ENCODE measurements at regions not wholly inside any gene's neighbourhood (a gene's known extent, or its start where the extent isn't known, plus 50 kb on each side); places are given as distances from the start of the nearest gene placed in this dataset.

DNA sequence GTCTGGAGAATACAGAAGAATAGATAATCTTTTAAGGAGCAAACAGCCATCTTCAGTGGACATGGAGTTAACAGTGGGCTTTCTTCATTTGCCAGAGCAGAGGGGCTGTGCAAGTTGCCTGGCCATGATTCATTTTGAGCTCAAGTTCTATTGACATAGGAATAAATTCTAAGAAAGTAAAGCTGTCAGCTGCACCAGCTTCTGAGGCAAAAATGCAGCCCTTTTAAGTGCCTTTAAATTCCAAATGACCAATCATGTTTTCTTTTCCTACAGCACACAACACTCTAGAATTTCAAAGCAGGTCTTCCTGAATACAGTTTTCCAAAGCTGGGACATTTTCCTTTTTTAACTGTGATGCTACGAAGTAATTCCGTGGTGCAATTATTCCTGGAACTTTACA is 246.4 kb upstream of the NT5C1B start:
- TF ChIP-seq, protein P1, sequence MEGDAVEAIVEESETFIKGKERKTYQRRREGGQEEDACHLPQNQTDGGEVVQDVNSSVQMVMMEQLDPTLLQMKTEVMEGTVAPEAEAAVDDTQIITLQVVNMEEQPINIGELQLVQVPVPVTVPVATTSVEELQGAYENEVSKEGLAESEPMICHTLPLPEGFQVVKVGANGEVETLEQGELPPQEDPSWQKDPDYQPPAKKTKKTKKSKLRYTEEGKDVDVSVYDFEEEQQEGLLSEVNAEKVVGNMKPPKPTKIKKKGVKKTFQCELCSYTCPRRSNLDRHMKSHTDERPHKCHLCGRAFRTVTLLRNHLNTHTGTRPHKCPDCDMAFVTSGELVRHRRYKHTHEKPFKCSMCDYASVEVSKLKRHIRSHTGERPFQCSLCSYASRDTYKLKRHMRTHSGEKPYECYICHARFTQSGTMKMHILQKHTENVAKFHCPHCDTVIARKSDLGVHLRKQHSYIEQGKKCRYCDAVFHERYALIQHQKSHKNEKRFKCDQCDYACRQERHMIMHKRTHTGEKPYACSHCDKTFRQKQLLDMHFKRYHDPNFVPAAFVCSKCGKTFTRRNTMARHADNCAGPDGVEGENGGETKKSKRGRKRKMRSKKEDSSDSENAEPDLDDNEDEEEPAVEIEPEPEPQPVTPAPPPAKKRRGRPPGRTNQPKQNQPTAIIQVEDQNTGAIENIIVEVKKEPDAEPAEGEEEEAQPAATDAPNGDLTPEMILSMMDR (conservative IDR thresholded peaks at IDR 0.05; ENCODE audit: low read length), result no peak
- no peak for TF ChIP-seq EZH2phosphoT487 (IDR thresholded peaks at IDR 0.05; ENCODE audit: borderline replicate concordance)
- H2AFZ ChIP-seq (ENCODE audit: low read length), result no peak overlapping the region
- no peak overlapping the region for H3K4me2 ChIP-seq (ENCODE audit: low read depth, low read length, poor library complexity, severe bottlenecking)
- no peaks in the 10 kb centered on the region for H3F3A ChIP-seq (ENCODE audit: low read depth)
- no peaks in the 10 kb centered on the region for H3K36me3 ChIP-seq (ENCODE audit: insufficient read depth, low read length)
- no peaks in the 10 kb centered on the region for H3K4me1 ChIP-seq (ENCODE audit: insufficient read depth, low read length, poor library complexity, severe bottlenecking)
- no peaks in the 10 kb centered on the region for H3K79me2 ChIP-seq (ENCODE audit: insufficient read depth, low read length)
- no peaks in the 10 kb centered on the region for H3K27me3 ChIP-seq (ENCODE audit: insufficient read depth, low read length, poor library complexity, severe bottlenecking)
- H3K4me3 ChIP-seq (ENCODE audit: low read length, poor library complexity, severe bottlenecking), result no peak overlapping the region
- H3K9me2 ChIP-seq (replicated peaks; ENCODE audit: low read depth, low read length), result no peaks in the 10 kb centered on the region
- H3K9me3 ChIP-seq (ENCODE audit: insufficient read depth, low read depth, low read length), result no peaks in the 10 kb centered on the region
- H3K9ac ChIP-seq (ENCODE audit: low read depth, low read length, poor library complexity, severe bottlenecking), result no peak overlapping the region
- H4K20me1 ChIP-seq (ENCODE audit: insufficient read depth, low read length, poor library complexity, severe bottlenecking), result no peaks in the 10 kb centered on the region

DNA sequence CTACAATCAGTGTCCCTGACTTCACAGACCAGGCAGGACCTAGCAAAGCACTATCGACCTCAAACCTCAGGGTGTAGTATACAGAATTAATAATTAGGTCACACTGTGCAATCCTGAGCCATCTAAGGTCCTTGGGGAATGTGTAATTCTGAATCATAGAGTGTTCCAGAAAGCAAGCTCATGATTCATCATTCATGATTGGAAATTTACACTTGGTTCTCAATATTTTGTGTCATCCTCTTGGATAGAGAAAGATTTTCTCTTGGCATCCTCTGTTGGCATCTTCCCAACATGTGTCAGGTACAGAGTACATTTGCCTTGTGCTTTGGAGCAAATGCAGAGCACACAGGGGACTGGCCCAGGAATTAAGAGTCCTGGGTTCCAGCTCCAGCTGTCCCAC is 245.0 kb upstream of the NT5C1B start:
- TF ChIP-seq EZH2phosphoT487 (IDR thresholded peaks at IDR 0.05; ENCODE audit: borderline replicate concordance), result no peak
- TF ChIP-seq, protein P1 (conservative IDR thresholded peaks at IDR 0.05; ENCODE audit: low read length), result no peak
- H3K9me2 ChIP-seq (replicated peaks; ENCODE audit: low read depth, low read length), result no peaks in the 10 kb centered on the region
- H3K4me1 ChIP-seq (ENCODE audit: insufficient read depth, low read length, poor library complexity, severe bottlenecking), result no peaks in the 10 kb centered on the region
- no peaks in the 10 kb centered on the region for H3K27me3 ChIP-seq (ENCODE audit: insufficient read depth, low read length, poor library complexity, severe bottlenecking)
- no peaks in the 10 kb centered on the region for H3K36me3 ChIP-seq (ENCODE audit: insufficient read depth, low read length)
- no peak overlapping the region for H3K4me2 ChIP-seq (ENCODE audit: low read depth, low read length, poor library complexity, severe bottlenecking)
- no peaks in the 10 kb centered on the region for H3F3A ChIP-seq (ENCODE audit: low read depth)
- no peak overlapping the region for H3K4me3 ChIP-seq (ENCODE audit: low read length, poor library complexity, severe bottlenecking)
- no peak overlapping the region for H3K9ac ChIP-seq (ENCODE audit: low read depth, low read length, poor library complexity, severe bottlenecking)
- H4K20me1 ChIP-seq (ENCODE audit: insufficient read depth, low read length, poor library complexity, severe bottlenecking), result no peaks in the 10 kb centered on the region
- no peaks in the 10 kb centered on the region for H3K79me2 ChIP-seq (ENCODE audit: insufficient read depth, low read length)
- no peaks in the 10 kb centered on the region for H3K9me3 ChIP-seq (ENCODE audit: insufficient read depth, low read depth, low read length)
- no peak overlapping the region for H2AFZ ChIP-seq (ENCODE audit: low read length)

DNA sequence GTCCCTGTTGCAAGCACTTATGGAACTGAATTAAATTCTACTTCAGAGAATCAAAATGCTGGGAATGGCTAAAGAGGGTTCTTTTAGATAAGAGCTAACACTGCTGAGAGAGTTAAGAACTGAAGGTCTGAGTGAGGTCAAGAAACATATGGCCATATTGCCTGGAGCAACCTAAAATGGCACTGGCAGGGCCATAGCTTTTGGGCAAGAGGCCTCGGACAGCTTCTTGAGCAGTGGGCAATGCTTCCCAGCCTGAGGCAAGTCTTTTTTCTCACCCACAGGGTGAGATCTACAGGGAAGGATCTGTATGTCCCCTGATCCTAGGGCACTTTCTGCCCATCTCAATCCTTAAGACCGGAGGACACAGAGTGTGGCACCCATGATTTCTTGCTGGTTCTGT is 244.6 kb upstream of the NT5C1B start:
- Histone ChIP-seq H2AFZ (ENCODE audit: low read length) (no peak overlapping the region), H3K36me3 (ENCODE audit: insufficient read depth, low read length) (no peaks in the 10 kb centered on the region), H3K4me1 (ENCODE audit: insufficient read depth, low read length, poor library complexity, severe bottlenecking) (no peaks in the 10 kb centered on the region), H3K9me2 (replicated peaks; ENCODE audit: low read depth, low read length) (no peaks in the 10 kb centered on the region), H3K27me3 (ENCODE audit: insufficient read depth, low read length, poor library complexity, severe bottlenecking) (no peaks in the 10 kb centered on the region), H3K4me3 (ENCODE audit: low read length, poor library complexity, severe bottlenecking) (no peak overlapping the region), H3K4me2 (ENCODE audit: low read depth, low read length, poor library complexity, severe bottlenecking) (no peak overlapping the region), H3K9me3 (ENCODE audit: insufficient read depth, low read depth, low read length) (no peaks in the 10 kb centered on the region), H3K9ac (ENCODE audit: low read depth, low read length, poor library complexity, severe bottlenecking) (no peak overlapping the region), H3F3A (ENCODE audit: low read depth) (no peaks in the 10 kb centered on the region), H4K20me1 (ENCODE audit: insufficient read depth, low read length, poor library complexity, severe bottlenecking) (no peaks in the 10 kb centered on the region), H3K79me2 (ENCODE audit: insufficient read depth, low read length) (no peaks in the 10 kb centered on the region)
- TF ChIP-seq EZH2phosphoT487 (IDR thresholded peaks at IDR 0.05; ENCODE audit: borderline replicate concordance), result no peak
- TF ChIP-seq, protein P1 (conservative IDR thresholded peaks at IDR 0.05; ENCODE audit: low read length), result no peak

Measured in Loucy (cell line).